ENCODE measurements at regions not wholly inside any gene's neighbourhood (a gene's known extent, or its start where the extent isn't known, plus 50 kb on each side); places are given as distances from the start of the nearest gene placed in this dataset.

GRCh38 chr1:100791586-100791985 is 72.0 kb downstream of the VCAM1 start:
- Histone ChIP-seq H3K9me2 (replicated peaks; ENCODE audit: low read depth, low read length) (no peaks in the 10 kb centered on the region), H2AFZ (ENCODE audit: low read length) (no peak overlapping the region), H3K4me2 (ENCODE audit: low read depth, low read length, poor library complexity, severe bottlenecking) (no peak overlapping the region), H3K9ac (ENCODE audit: low read depth, low read length, poor library complexity, severe bottlenecking) (no peak overlapping the region), H3K79me2 (ENCODE audit: insufficient read depth, low read length) (no peaks in the 10 kb centered on the region), H3K4me1 (ENCODE audit: insufficient read depth, low read length, poor library complexity, severe bottlenecking) (peaks cover 7% of the 10 kb centered on the region), H3K4me3 (ENCODE audit: low read length, poor library complexity, severe bottlenecking) (no peak overlapping the region), H3F3A (ENCODE audit: low read depth) (no peaks in the 10 kb centered on the region), H3K27me3 (ENCODE audit: insufficient read depth, low read length, poor library complexity, severe bottlenecking) (no peaks in the 10 kb centered on the region), H4K20me1 (ENCODE audit: insufficient read depth, low read length, poor library complexity, severe bottlenecking) (no peaks in the 10 kb centered on the region), H3K36me3 (ENCODE audit: insufficient read depth, low read length) (no peaks in the 10 kb centered on the region), H3K9me3 (ENCODE audit: insufficient read depth, low read depth, low read length) (no peaks in the 10 kb centered on the region)
- no peak for TF ChIP-seq EZH2phosphoT487 (IDR thresholded peaks at IDR 0.05; ENCODE audit: borderline replicate concordance)
- no peak for TF ChIP-seq CTCF (conservative IDR thresholded peaks at IDR 0.05; ENCODE audit: low read length)

- H3K27me3 ChIP-seq (ENCODE audit: insufficient read depth, low read length, poor library complexity, severe bottlenecking): no peaks in the 10 kb centered on the region
- no peaks in the 10 kb centered on the region for H3K79me2 ChIP-seq (ENCODE audit: insufficient read depth, low read length)
- no peak overlapping the region for H3K4me3 ChIP-seq (ENCODE audit: low read length, poor library complexity, severe bottlenecking)
- no peak overlapping the region for H2AFZ ChIP-seq (ENCODE audit: low read length)
- H3K9me2 ChIP-seq (replicated peaks; ENCODE audit: low read depth, low read length): no peaks in the 10 kb centered on the region
- no peaks in the 10 kb centered on the region for H3K4me1 ChIP-seq (ENCODE audit: insufficient read depth, low read length, poor library complexity, severe bottlenecking)
- no peak overlapping the region for H3K9ac ChIP-seq (ENCODE audit: low read depth, low read length, poor library complexity, severe bottlenecking)
- H3K9me3 ChIP-seq (ENCODE audit: insufficient read depth, low read depth, low read length): no peaks in the 10 kb centered on the region
- no peaks in the 10 kb centered on the region for H3K36me3 ChIP-seq (ENCODE audit: insufficient read depth, low read length)
- no peaks in the 10 kb centered on the region for H3F3A ChIP-seq (ENCODE audit: low read depth)
- TF ChIP-seq EZH2phosphoT487 (IDR thresholded peaks at IDR 0.05; ENCODE audit: borderline replicate concordance): no peak
- no peaks in the 10 kb centered on the region for H4K20me1 ChIP-seq (ENCODE audit: insufficient read depth, low read length, poor library complexity, severe bottlenecking)
- H3K4me2 ChIP-seq (ENCODE audit: low read depth, low read length, poor library complexity, severe bottlenecking): no peak overlapping the region
Observed at GRCh38 chr1:100793659-100794058, 74.1 kb downstream of the VCAM1 start.

GRCh38 chr1:100794748-100795645 is 75.5 kb downstream of the VCAM1 start:
- no peaks in the 10 kb centered on the region for H3K9me2 ChIP-seq (replicated peaks; ENCODE audit: low read depth, low read length)
- no peak overlapping the region for H3K9ac ChIP-seq (ENCODE audit: low read depth, low read length, poor library complexity, severe bottlenecking)
- no peaks in the 10 kb centered on the region for H3K79me2 ChIP-seq (ENCODE audit: insufficient read depth, low read length)
- no peaks in the 10 kb centered on the region for H3K36me3 ChIP-seq (ENCODE audit: insufficient read depth, low read length)
- no peak overlapping the region for H3K4me2 ChIP-seq (ENCODE audit: low read depth, low read length, poor library complexity, severe bottlenecking)
- no peaks in the 10 kb centered on the region for H3F3A ChIP-seq (ENCODE audit: low read depth)
- no peaks in the 10 kb centered on the region for H4K20me1 ChIP-seq (ENCODE audit: insufficient read depth, low read length, poor library complexity, severe bottlenecking)
- H3K4me1 ChIP-seq (ENCODE audit: insufficient read depth, low read length, poor library complexity, severe bottlenecking): no peaks in the 10 kb centered on the region
- no peaks in the 10 kb centered on the region for H3K9me3 ChIP-seq (ENCODE audit: insufficient read depth, low read depth, low read length)
- TF ChIP-seq EZH2phosphoT487 (IDR thresholded peaks at IDR 0.05; ENCODE audit: borderline replicate concordance) (no peak), CTCF (conservative IDR thresholded peaks at IDR 0.05; ENCODE audit: low read length) (no peak)
- no peaks in the 10 kb centered on the region for H3K27me3 ChIP-seq (ENCODE audit: insufficient read depth, low read length, poor library complexity, severe bottlenecking)
- no peak overlapping the region for H2AFZ ChIP-seq (ENCODE audit: low read length)
- H3K4me3 ChIP-seq (ENCODE audit: low read length, poor library complexity, severe bottlenecking): no peak overlapping the region

- Histone ChIP-seq H3K9me2 (replicated peaks; ENCODE audit: low read depth, low read length) (no peaks in the 10 kb centered on the region), H3K9ac (ENCODE audit: low read depth, low read length, poor library complexity, severe bottlenecking) (no peak overlapping the region), H2AFZ (ENCODE audit: low read length) (no peak overlapping the region), H3K9me3 (ENCODE audit: insufficient read depth, low read depth, low read length) (no peaks in the 10 kb centered on the region), H3K4me1 (ENCODE audit: insufficient read depth, low read length, poor library complexity, severe bottlenecking) (no peaks in the 10 kb centered on the region), H3K27me3 (ENCODE audit: insufficient read depth, low read length, poor library complexity, severe bottlenecking) (no peaks in the 10 kb centered on the region), H4K20me1 (ENCODE audit: insufficient read depth, low read length, poor library complexity, severe bottlenecking) (no peaks in the 10 kb centered on the region), H3K36me3 (ENCODE audit: insufficient read depth, low read length) (no peaks in the 10 kb centered on the region), H3F3A (ENCODE audit: low read depth) (no peaks in the 10 kb centered on the region), H3K4me2 (ENCODE audit: low read depth, low read length, poor library complexity, severe bottlenecking) (no peak overlapping the region), H3K4me3 (ENCODE audit: low read length, poor library complexity, severe bottlenecking) (no peak overlapping the region), H3K79me2 (ENCODE audit: insufficient read depth, low read length) (no peaks in the 10 kb centered on the region)
- TF ChIP-seq EZH2phosphoT487 (IDR thresholded peaks at IDR 0.05; ENCODE audit: borderline replicate concordance): no peak
- TF ChIP-seq CTCF (conservative IDR thresholded peaks at IDR 0.05; ENCODE audit: low read length): no peak
Observed at GRCh38 chr1:100795646-100795985, 76.1 kb downstream of the VCAM1 start.
